Liver (tissue), 3 donors: ENCODE measurements at regions not wholly inside any gene's neighbourhood (a gene's known extent, or its start where the extent isn't known, plus 50 kb on each side); places are given as distances from the start of the nearest gene placed in this dataset.

Source experiments
- ATF3 ChIP-seq: IDR thresholded peaks from 2 replicates; pipeline ENCODE4 v1.6.1; 2016; ENCODE audit warnings: antibody characterized with exemption
- CTCF ChIP-seq: fragments of 150-350 bp; IDR thresholded peaks from 2 replicates; pipeline ENCODE4 v1.5.1; 2017; ENCODE audit warnings: improper control_type of control experiment, low read depth, low read length; ENCODE audit not compliant: missing input control
- EGR1 ChIP-seq, 2 donors: IDR thresholded peaks; 2 replicates each; pipeline ENCODE4 v1.6.1; 2016 to 2018; ENCODE audit warnings: antibody characterized with exemption in 2 of 2, low read depth in 2 of 2
- MAX ChIP-seq: IDR thresholded peaks from 2 replicates; pipeline ENCODE4 v1.6.1; 2016; ENCODE audit warnings: antibody characterized with exemption
- NR2F2 ChIP-seq: IDR thresholded peaks from 2 replicates; pipeline ENCODE4 v1.6.1; 2016; ENCODE audit warnings: antibody characterized with exemption
- RAD21 ChIP-seq, 2 donors: IDR thresholded peaks; 2 replicates each; pipeline ENCODE4 v1.6.1; 2016; ENCODE audit warnings: antibody characterized with exemption in 2 of 2, mild to moderate bottlenecking in 2 of 2
- REST ChIP-seq: IDR thresholded peaks from 2 replicates; pipeline ENCODE4 v1.6.1; 2016; ENCODE audit warnings: antibody characterized with exemption, mild to moderate bottlenecking
- TAF1 ChIP-seq: conservative IDR thresholded peaks from 2 replicates; pipeline ENCODE4 v1.6.1; 2016; ENCODE audit warnings: antibody characterized with exemption, mild to moderate bottlenecking
- ZBTB33 ChIP-seq: IDR thresholded peaks from 2 replicates; pipeline ENCODE4 v1.6.1; 2016; ENCODE audit warnings: antibody characterized with exemption
- donor health status: healthy.
- donor health status: healthy.

GRCh38 chr18:60120231-60120750 is 220.5 kb downstream of the PMAIP1 start:
- TF ChIP-seq CTCF, result no peak
- no peak for TF ChIP-seq NR2F2
- no peak for TF ChIP-seq REST
- no peak for TF ChIP-seq RAD21 (IDR thresholded peaks at IDR 0.05)
- no peak for TF ChIP-seq ATF3
- no peak for TF ChIP-seq ZBTB33
- TF ChIP-seq EGR1 (IDR thresholded peaks at IDR 0.05; ENCODE audit: low read depth in 2 of 2), result no peak
- TF ChIP-seq MAX, result no peak
- TF ChIP-seq TAF1, result no peak
